ENCODE measurements at regions not wholly inside any gene's neighbourhood (a gene's known extent, or its start where the extent isn't known, plus 50 kb on each side); places are given as distances from the start of the nearest gene placed in this dataset.

DNA sequence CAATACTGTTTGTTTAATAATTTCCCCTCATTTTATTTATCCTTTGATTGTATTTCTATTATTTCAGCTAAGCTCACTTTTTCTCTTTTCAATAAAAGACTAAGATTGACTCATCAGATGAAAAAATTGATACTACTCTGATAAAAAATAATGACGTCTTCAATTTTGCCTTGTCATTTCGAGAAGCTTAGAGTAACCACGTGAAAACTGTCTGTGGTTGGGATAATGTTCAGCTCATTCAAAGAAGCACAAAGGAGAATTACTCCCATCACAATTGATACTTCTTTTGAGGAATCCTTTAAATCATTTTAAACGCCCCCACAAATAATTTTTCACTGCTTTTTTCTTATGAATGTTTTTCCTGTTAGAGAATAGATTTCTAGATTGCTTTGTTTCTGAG, 318.7 kb upstream of the SLITRK1 start:
- TF ChIP-seq, protein P1, sequence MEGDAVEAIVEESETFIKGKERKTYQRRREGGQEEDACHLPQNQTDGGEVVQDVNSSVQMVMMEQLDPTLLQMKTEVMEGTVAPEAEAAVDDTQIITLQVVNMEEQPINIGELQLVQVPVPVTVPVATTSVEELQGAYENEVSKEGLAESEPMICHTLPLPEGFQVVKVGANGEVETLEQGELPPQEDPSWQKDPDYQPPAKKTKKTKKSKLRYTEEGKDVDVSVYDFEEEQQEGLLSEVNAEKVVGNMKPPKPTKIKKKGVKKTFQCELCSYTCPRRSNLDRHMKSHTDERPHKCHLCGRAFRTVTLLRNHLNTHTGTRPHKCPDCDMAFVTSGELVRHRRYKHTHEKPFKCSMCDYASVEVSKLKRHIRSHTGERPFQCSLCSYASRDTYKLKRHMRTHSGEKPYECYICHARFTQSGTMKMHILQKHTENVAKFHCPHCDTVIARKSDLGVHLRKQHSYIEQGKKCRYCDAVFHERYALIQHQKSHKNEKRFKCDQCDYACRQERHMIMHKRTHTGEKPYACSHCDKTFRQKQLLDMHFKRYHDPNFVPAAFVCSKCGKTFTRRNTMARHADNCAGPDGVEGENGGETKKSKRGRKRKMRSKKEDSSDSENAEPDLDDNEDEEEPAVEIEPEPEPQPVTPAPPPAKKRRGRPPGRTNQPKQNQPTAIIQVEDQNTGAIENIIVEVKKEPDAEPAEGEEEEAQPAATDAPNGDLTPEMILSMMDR (IDR thresholded peaks at IDR 0.05): no peak
- no peak for TF ChIP-seq POLR2A (IDR thresholded peaks at IDR 0.05)
